SK-N-MC (cell line): ENCODE measurements at regions not wholly inside any gene's neighbourhood (a gene's known extent, or its start where the extent isn't known, plus 50 kb on each side); places are given as distances from the start of the nearest gene placed in this dataset.

ENCODE experiments used
- EZH2 ChIP-seq: fragments of 200-600 bp; sonication (generic); IDR thresholded peaks from one replicate; pipeline ENCODE4 v1.6.1; 2017; ENCODE audit warnings: antibody characterized with exemption
- FOXP2 ChIP-seq: optimal IDR thresholded peaks from 2 replicates; pipeline ENCODE3; 2011; ENCODE audit warnings: mild to moderate bottlenecking, moderate library complexity; ENCODE audit not compliant: insufficient read depth; ENCODE audit errors: extremely low read length, control extremely low read depth
- POLR2AphosphoS5 ChIP-seq: IDR thresholded peaks from 2 replicates; pipeline ENCODE4 v1.6.1; 2012; ENCODE audit warnings: mild to moderate bottlenecking, low read depth, low read length, borderline replicate concordance

DNA sequence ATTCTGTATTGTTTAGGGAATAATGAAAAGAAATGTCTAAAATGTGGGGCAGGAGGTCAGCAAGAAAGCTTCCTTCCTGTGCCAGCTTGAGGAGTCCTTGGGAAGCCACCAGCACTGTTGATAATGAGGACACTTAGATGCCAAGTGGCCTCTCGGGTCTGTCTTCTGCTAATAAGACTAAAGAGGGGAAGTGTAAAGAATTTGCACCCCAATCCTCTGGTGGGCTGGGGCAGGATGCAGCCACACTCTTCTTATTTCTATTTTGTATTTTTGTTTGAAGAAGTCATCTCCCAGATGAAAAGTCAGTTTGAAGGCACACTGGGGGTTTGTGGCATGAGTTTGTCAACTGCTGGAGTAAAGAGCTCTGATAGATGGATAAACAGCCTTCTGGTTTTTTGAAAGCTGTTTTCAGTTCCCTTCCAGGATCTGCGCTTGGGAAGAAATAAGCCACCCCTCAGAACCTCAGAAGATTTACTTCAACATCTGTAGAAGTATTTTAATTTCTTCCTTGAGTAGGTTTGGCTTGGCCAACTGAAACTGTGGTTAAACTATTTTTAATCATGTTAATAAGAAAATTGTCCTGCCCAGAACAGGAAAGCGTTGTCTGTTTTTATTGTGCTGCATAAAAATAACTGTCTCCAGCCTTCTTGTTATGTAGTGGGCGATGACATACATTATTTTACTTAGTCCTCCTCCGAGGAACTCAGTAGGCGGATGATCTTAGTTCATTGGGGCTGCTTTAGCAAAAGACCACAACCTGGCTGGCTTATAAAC lies 128.8 kb upstream of the GPR26 start:
- TF ChIP-seq POLR2AphosphoS5 (no peak), EZH2 (no peak), FOXP2 (no peak)
